GM12878 (cell line): ENCODE measurements at regions not wholly inside any gene's neighbourhood (a gene's known extent, or its start where the extent isn't known, plus 50 kb on each side); places are given as distances from the start of the nearest gene placed in this dataset.

Experiments used
- ATAC-seq: fragments of 200-7000 bp; cut with Tn5 transposase; 3 replicates; pipeline ENCODE4 v1.9.1; 2020; ENCODE audit warnings: mild to moderate bottlenecking, moderate library complexity
- BruUV-seq: library from RNA; stranded (reverse); fragments of 400-500 nt; replicated peaks from 2 replicates; lab custom pipeline; 2021; lab: Mats Ljungman, UMichigan
- CTCF ChIA-PET: fragments of 300-600 bp; sonication (Branson Sonifier 250); formaldehyde crosslinking; extraction: SDS; loops from one replicate; lab custom pipeline; 2021; ENCODE audit warnings: inconsistent platforms; lab: Yijun Ruan, JAX
- POLR2A ChIA-PET: fragments of 350-600 bp; formaldehyde crosslinking; extraction: SDS; loops from one replicate; lab custom pipeline; 2021; ENCODE audit warnings: inconsistent platforms; lab: Charles Lee
- RAD21 ChIA-PET: fragments of 300-600 bp; sonication (Branson Sonifier 250); formaldehyde crosslinking; loops from one replicate; lab custom pipeline; 2023; ENCODE audit warnings: antibody characterized with exemption; ENCODE audit not compliant: unreplicated experiment; lab: Charles Lee
- SMC1A ChIA-PET: fragments of 300-600 bp; sonication (Branson Sonifier 250); formaldehyde crosslinking; loops from one replicate; lab custom pipeline; 2023; ENCODE audit not compliant: unreplicated experiment, uncharacterized antibody; lab: Charles Lee
- DNase-seq: peaks from one replicate; pipeline ENCODE4 v3.0.0-alpha.2; 2011; ENCODE audit warnings: low read depth, low spot score
- FAIRE-seq: peaks from 3 replicates; lab custom pipeline; 2011; peaks lifted over from hg19 to GRCh38; lab: Jason Lieb, UNC
- H2AFZ ChIP-seq: 2 replicates; pipeline ENCODE4 v1.6.0; 2011; ENCODE audit warnings: low read depth, low read length, control low read depth; ENCODE audit not compliant: control insufficient read depth
- H3K27ac ChIP-seq: 2 replicates; pipeline ENCODE4 v1.5.1; 2011; ENCODE audit warnings: control low read depth; ENCODE audit not compliant: control insufficient read depth, insufficient read depth
- H3K27me3 ChIP-seq, 2 experiments: replicated peaks in 1 of 2; 2 replicates each; pipeline versions ENCODE4 v1.6.0 to v1.6.1; 2011; ENCODE audit warnings: low read length in 1 of 2; ENCODE audit not compliant: control insufficient read depth in 2 of 2, insufficient read depth in 2 of 2
- H3K36me3 ChIP-seq, 2 experiments: 2 replicates each; pipeline ENCODE4 v1.5.1; 2011; ENCODE audit warnings: low read length in 1 of 2; ENCODE audit not compliant: control insufficient read depth in 2 of 2, insufficient read depth in 2 of 2
- H3K4me1 ChIP-seq: 2 replicates; pipeline ENCODE4 v1.6.1; 2011; ENCODE audit warnings: mild to moderate bottlenecking, low read length, moderate library complexity, mixed read lengths; ENCODE audit not compliant: control insufficient read depth, insufficient read depth
- H3K4me2 ChIP-seq: 2 replicates; pipeline ENCODE4 v1.6.0; 2011; ENCODE audit warnings: control low read depth; ENCODE audit not compliant: control insufficient read depth, insufficient read depth
- H3K4me3 ChIP-seq: fragments of 200-600 bp; sonication (generic); 2 replicates; pipeline ENCODE4 v1.5.1; 2016
- H3K79me2 ChIP-seq: 2 replicates; pipeline ENCODE4 v1.6.0; 2011; ENCODE audit warnings: low read length; ENCODE audit not compliant: control insufficient read depth, insufficient read depth
- H3K9ac ChIP-seq: 2 replicates; pipeline ENCODE4 v1.8.0; 2011; ENCODE audit warnings: low read length, control low read depth, mixed read lengths; ENCODE audit not compliant: control insufficient read depth, insufficient read depth
- H3K9me3 ChIP-seq: replicated peaks from 3 replicates; pipeline ENCODE4 v1.5.1; 2011; ENCODE audit warnings: mild to moderate bottlenecking, low read length; ENCODE audit not compliant: control insufficient read depth, insufficient read depth
- H4K20me1 ChIP-seq: 2 replicates; pipeline ENCODE4 v1.6.0; 2011; ENCODE audit not compliant: control insufficient read depth, insufficient read depth
- ATF2 ChIP-seq: IDR thresholded peaks from 2 replicates; pipeline ENCODE4 v1.6.1; 2012; ENCODE audit warnings: low read length, inconsistent platforms
- BCL3 ChIP-seq: IDR thresholded peaks from 2 replicates; pipeline ENCODE4 v1.6.1; 2011; ENCODE audit warnings: borderline replicate concordance, low read depth, mild to moderate bottlenecking, moderate library complexity, low read length; ENCODE audit not compliant: insufficient read depth, poor library complexity, severe bottlenecking
- CUX1 ChIP-seq: IDR thresholded peaks from 2 replicates; pipeline ENCODE4 v1.6.1; 2012; ENCODE audit warnings: improper control_type of control experiment, low read depth, low read length; ENCODE audit not compliant: insufficient replicate concordance
- EP300 ChIP-seq, 2 experiments: fragments of 150-350 bp in 1 of 2; IDR thresholded peaks; 2 replicates each; pipeline ENCODE4 v1.6.1; 2011 to 2012; ENCODE audit warnings: low read depth in 2 of 2, low read length in 2 of 2, borderline replicate concordance in 1 of 2, improper control_type of control experiment in 1 of 2, inconsistent platforms in 1 of 2; ENCODE audit not compliant: control insufficient read depth in 1 of 2
- FOS ChIP-seq: IDR thresholded peaks from 3 replicates; pipeline ENCODE4 v1.6.1; 2011; ENCODE audit warnings: borderline replicate concordance; ENCODE audit not compliant: insufficient read length; ENCODE audit errors: extremely low read depth
- FOXM1 ChIP-seq: IDR thresholded peaks from 2 replicates; pipeline ENCODE4 v1.6.1; 2012; ENCODE audit warnings: low read depth, mild to moderate bottlenecking, inconsistent platforms, low read length, moderate library complexity
- HDAC2 ChIP-seq: fragments of 200-600 bp; sonication (generic); IDR thresholded peaks from 2 replicates; pipeline ENCODE4 v1.6.1; 2017
- MEF2A ChIP-seq: IDR thresholded peaks from 2 replicates; pipeline ENCODE4 v1.6.1; 2011; ENCODE audit warnings: low read depth, mild to moderate bottlenecking, low read length, moderate library complexity; ENCODE audit not compliant: insufficient read depth
- MYB ChIP-seq: fragments of 150-350 bp; IDR thresholded peaks from 2 replicates; pipeline ENCODE4 v1.6.1; 2014; ENCODE audit warnings: mild to moderate bottlenecking, low read depth, low read length, borderline replicate concordance
- NFIC ChIP-seq: IDR thresholded peaks from 2 replicates; pipeline ENCODE4 v1.6.1; 2012; ENCODE audit warnings: low read depth, mild to moderate bottlenecking, inconsistent platforms, low read length, moderate library complexity
- NR2F1 ChIP-seq: fragments of 450-650 bp; conservative IDR thresholded peaks from 2 replicates; pipeline ENCODE4 v1.6.1; 2017; ENCODE audit warnings: mild to moderate bottlenecking
- PAX5 ChIP-seq: IDR thresholded peaks from 2 replicates; pipeline ENCODE4 v1.6.1; 2011; ENCODE audit warnings: low read depth, low read length, borderline replicate concordance
- RAD51 ChIP-seq: fragments of 450-650 bp; IDR thresholded peaks from 2 replicates; pipeline ENCODE4 v1.6.1; 2016; ENCODE audit warnings: moderate library complexity, mild to moderate bottlenecking, inconsistent platforms
- SUZ12 ChIP-seq: fragments of 200-600 bp; sonication (generic); IDR thresholded peaks from one replicate; pipeline ENCODE4 v1.6.1; 2018; ENCODE audit warnings: antibody characterized with exemption, mild to moderate bottlenecking; ENCODE audit not compliant: unreplicated experiment
- YY1 ChIP-seq: IDR thresholded peaks from 2 replicates; pipeline ENCODE4 v1.6.1; 2011; ENCODE audit warnings: low read depth, mild to moderate bottlenecking, low read length
- WGBS: methylation state at CpG from one replicate; pipeline ENCODE4 v1.1.6; 2016; ENCODE audit warnings: low lambda C conversion rate; ENCODE audit not compliant: insufficient replicate concordance, insufficient coverage; ENCODE audit errors: missing lambda C conversion rate; 5-methylcytosine and 5-hydroxymethylcytosine counted together
- in situ Hi-C: fragments of 300-500 bp; cut with MboI; formaldehyde crosslinking; loops from 9 replicates; pipeline ENCODE4 v1.14.3; 2018; ENCODE audit warnings: mixed read lengths
- intact Hi-C: fragments of 100-400 bp; cut with micrococcal nuclease; formaldehyde crosslinking; loops from one replicate; pipeline ENCODE4 v1.14.2; 2022; ENCODE audit not compliant: unreplicated experiment

GRCh38 chr2:65605058-65605742 is 172.8 kb upstream of the SPRED2 start:
- ATAC-seq: peak; percentile 45
- no peaks in the 10 kb centered on the region for H3K36me3 ChIP-seq
- H3K27me3 ChIP-seq: no peaks in the 10 kb centered on the region
- POLR2A ChIA-PET: interaction anchor here (0.6 kb wide), 1 partner anchor 378 kb away, joined by 3 read pairs; the partner anchor contains the start of gene ACTR2
- no peaks in the 10 kb centered on the region for H3K79me2 ChIP-seq
- intact Hi-C loops: no loop called here
- H3K4me3 ChIP-seq: no peak overlapping the region
- peak; percentile 35 for DNase-seq
- RAD21 ChIA-PET: interaction anchor here (1.1 kb wide), 1 partner anchor 32 kb away, joined by 3 read pairs; no protein-coding TSS in a partner anchor
- WGBS: 57% methylated on average over 4 of the region's 4 CpGs
- no peaks in the 10 kb centered on the region for H4K20me1 ChIP-seq
- peaks cover 34% of the 10 kb centered on the region for H3K4me1 ChIP-seq
- in situ Hi-C loops: no loop called here
- H3K27ac ChIP-seq: peak overlapping the region; percentile 71
- H2AFZ ChIP-seq: no peak overlapping the region
- BruUV-seq: no TSS peak
- H3K4me2 ChIP-seq: peak overlapping the region; percentile 63
- CTCF ChIA-PET: interaction anchor here (0.6 to 1.1 kb wide), 3 partner anchors 8 to 36 kb away, joined by 3 read pairs; no protein-coding TSS in a partner anchor
- no peak for FAIRE-seq
- SMC1A ChIA-PET: interaction anchor here (1.1 to 1.2 kb wide), 2 partner anchors 11 to 32 kb away, joined by 4 to 5 read pairs; no protein-coding TSS in a partner anchor
- no peaks in the 10 kb centered on the region for H3K9me3 ChIP-seq
- H3K9ac ChIP-seq: no peak overlapping the region
- TF ChIP-seq BCL3 (peak; percentile 23), ATF2 (peak; percentile 45; the same call in 1 of the 2 replicates), FOS (no peak), FOXM1 (peak; percentile 82; the same call in 1 of the 2 replicates), MYB (0 out of 2 replicates have a peak, but pooled peaks have one; percentile 28), NFIC (peak; percentile 14), HDAC2 (no peak), PAX5 (no peak), CUX1 (no peak), SUZ12 (no peak), EP300 (IDR thresholded peaks at IDR 0.05; ENCODE audit: borderline replicate concordance in 1 of 2, control insufficient read depth in 1 of 2, low read depth in 2 of 2, low read length in 2 of 2) (peak in 1 of 2 experiments; percentile 40; a peak in 1 of 4 replicates), RAD51 (no peak), NR2F1 (no peak), MEF2A (peak; percentile 36; the same call in 1 of the 2 replicates), YY1 (peak; percentile 33; the same call in 1 of the 2 replicates)
